ENCODE measurements at regions not wholly inside any gene's neighbourhood (a gene's known extent, or its start where the extent isn't known, plus 50 kb on each side); places are given as distances from the start of the nearest gene placed in this dataset.

DNA sequence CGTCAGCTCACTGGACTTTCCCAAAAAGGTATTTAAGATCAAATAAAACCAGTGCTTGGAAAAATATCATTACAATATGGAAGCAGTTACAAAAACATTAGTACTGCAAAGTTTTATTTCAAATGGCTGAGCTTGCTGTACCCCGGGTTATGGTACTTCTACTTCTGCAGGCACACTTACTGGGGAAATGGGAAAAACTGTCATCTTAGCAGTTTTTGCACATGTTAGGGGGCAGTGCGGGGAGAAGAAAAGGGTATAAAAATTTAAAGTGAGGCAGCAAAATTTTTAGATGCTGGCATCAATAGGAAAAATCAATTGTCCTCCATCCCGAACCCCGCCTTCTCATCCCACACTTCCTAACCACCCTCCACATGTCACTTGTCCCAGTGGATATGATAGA, 133.4 kb downstream of the ATG4C start:
- no peak for DNase-seq (ENCODE audit: extremely low read depth, low read depth)

DNA sequence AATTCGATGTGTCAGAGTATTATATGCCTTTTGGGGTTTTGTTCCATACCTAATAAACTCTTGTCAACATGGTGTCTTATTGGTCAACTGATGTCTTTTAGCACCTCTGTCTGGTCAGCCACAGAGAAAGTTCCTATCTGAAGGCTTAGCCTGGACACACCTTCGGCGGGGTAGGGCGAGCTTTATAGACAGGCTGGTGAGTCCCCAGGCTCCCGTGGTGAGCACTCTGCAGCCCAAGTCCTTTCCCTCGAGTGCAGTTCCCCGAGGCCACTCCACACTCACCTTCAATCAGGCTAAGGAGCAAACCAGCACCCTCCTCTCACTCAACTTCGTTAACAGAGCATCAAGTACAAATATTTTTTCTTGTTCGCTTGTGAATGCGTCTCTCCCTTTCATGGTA, 133.9 kb downstream of the ATG4C start:
- no peak for DNase-seq (ENCODE audit: extremely low read depth, low read depth)
- TF ChIP-seq, protein P1, sequence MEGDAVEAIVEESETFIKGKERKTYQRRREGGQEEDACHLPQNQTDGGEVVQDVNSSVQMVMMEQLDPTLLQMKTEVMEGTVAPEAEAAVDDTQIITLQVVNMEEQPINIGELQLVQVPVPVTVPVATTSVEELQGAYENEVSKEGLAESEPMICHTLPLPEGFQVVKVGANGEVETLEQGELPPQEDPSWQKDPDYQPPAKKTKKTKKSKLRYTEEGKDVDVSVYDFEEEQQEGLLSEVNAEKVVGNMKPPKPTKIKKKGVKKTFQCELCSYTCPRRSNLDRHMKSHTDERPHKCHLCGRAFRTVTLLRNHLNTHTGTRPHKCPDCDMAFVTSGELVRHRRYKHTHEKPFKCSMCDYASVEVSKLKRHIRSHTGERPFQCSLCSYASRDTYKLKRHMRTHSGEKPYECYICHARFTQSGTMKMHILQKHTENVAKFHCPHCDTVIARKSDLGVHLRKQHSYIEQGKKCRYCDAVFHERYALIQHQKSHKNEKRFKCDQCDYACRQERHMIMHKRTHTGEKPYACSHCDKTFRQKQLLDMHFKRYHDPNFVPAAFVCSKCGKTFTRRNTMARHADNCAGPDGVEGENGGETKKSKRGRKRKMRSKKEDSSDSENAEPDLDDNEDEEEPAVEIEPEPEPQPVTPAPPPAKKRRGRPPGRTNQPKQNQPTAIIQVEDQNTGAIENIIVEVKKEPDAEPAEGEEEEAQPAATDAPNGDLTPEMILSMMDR (IDR thresholded peaks at IDR 0.05; ENCODE audit: low read depth, low read length), result no peak

More for the DNA sequence above, 133.4 kb downstream of the ATG4C start:
- TF ChIP-seq, protein P1 (IDR thresholded peaks at IDR 0.05; ENCODE audit: low read depth, low read length), result no peak

DNA sequence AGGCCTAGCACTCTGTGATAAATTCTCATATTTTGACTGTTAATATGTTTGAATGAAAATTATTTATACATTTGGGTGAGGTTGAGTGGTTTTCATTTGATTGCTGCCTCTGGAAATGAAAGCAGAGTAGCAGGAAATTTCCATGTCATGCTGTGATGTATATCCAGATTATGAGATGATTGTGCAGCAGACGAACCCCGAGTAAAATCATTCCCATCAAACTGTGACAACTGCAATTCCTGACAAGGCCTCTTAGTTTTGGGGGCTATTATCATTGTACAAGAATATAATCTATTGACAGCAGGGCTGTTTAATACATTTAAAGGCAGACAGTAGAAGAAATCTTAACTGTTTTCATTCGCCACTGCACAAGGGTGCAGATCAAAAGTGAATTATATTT, 134.8 kb downstream of the ATG4C start:
- no peak for DNase-seq (ENCODE audit: extremely low read depth, low read depth)
- TF ChIP-seq, protein P1 (IDR thresholded peaks at IDR 0.05; ENCODE audit: low read depth, low read length), result no peak

DNA sequence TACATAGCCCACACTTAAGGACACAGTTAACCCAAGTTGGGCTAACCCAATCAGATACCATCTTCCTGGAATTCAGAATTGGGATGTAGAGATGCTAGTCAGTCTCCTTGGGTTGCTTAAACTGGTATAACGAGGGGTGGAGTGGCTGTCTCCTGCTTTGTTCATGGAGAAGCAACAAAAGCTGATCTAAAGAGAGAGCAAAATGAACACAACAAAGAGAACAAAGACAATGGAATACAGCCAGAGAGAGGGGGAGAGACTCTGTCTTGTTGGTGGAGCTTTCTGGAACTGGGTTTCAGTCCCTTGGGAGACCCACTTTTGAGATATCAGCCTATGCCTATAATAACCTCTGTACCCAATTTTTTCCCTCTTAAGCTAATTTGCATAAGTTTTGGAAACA, 138.1 kb downstream of the ATG4C start:
- TF ChIP-seq, protein P1 (IDR thresholded peaks at IDR 0.05; ENCODE audit: low read depth, low read length), result no peak

DNA sequence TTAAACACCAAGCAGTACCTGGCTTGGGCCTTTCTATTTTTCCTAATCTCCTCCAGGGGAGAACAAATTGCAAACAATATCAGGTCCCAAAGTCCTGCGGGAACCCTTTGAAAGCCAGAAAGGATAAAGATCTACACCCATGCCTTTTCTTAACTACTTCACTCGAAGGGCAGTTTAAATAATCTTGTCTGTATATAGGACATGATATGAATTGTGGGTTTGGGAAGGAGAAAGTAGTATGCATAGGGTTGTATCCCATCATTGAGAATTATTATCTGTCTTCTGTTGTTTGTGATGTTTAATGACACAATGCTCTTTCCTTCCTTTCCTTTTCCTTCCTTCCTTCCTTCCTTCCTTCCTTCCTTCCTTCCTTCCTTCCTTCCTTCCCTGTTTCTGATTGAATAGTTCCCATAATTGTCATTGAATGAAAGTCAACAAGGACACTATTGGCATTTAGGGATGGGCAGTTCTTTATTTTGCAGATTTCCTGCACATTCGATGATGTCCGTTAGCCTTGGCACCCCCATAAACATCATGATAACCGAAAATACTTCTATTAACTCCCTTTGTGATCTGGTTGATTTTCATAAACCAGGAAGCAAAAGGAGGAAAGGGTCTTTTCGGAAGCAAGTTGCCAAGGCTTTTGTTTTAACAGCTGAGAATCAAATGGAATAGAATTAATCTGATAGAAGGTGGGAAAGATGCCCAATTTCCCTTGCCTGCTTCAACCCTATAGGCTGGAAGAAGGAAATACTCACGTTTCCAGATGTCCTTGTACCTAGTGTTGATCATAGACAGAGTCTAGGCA, 141.3 kb downstream of the ATG4C start:
- TF ChIP-seq, protein P1 (IDR thresholded peaks at IDR 0.05; ENCODE audit: low read depth, low read length), result no peak

More for the DNA sequence above, 138.1 kb downstream of the ATG4C start:
- DNase-seq (ENCODE audit: extremely low read depth, low read depth), result no peak

DNA sequence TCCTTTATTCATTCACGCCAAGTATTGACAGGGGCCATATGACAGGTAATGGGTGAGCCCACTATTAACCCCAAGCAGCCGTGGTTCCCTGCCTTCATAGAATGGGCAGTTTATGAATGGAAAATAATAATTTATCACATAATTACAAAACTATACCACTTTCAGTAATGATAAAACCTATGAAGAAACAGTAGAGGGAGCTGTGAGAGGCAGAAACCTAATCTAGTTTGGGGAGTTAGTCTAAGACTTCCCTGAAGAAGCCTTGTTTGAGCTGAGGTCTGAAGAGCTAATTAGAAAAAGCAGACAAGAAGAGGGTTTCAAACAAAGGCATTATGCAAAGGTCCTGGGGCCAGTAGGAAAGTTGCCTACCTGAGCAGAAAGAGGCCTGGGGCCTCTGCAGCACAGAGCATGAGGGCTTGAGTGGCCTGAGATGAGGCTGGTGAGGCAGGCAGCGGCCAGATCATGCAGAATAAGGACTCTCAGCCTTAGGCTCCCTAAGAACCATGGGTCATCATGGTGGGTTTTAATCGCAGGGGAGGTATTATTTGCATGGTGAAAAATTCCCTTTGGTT, 142.8 kb downstream of the ATG4C start:
- DNase-seq (ENCODE audit: extremely low read depth, low read depth), result no peak

More for the DNA sequence above, 141.3 kb downstream of the ATG4C start:
- no peak for DNase-seq (ENCODE audit: extremely low read depth, low read depth)

DNA sequence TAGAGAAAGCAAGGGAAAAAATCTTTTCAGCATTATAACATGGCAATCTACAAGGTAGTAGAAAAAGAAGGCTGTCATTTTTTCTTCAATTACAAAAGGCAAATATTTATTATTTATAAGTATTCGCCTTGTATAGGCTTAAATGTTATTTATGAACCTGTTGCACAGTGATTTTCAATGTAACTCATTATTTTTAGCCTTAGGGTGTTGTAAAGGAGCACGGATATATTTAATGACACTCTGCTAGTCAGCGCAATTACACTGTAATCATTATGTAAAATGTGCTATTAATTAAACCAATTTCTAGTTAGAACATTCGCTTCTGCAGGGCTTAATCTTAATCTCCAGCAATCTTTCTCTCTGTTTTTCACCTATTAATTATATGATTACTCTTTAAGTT, 145.0 kb downstream of the ATG4C start:
- no peak for DNase-seq (ENCODE audit: extremely low read depth, low read depth)
- TF ChIP-seq, protein P1 (IDR thresholded peaks at IDR 0.05; ENCODE audit: low read depth, low read length), result no peak

More for the DNA sequence above, 142.8 kb downstream of the ATG4C start:
- TF ChIP-seq, protein P1 (IDR thresholded peaks at IDR 0.05; ENCODE audit: low read depth, low read length), result no peak

All from AG09319 (cell line).